Stromal cell of bone marrow (primary cell): ENCODE measurements at regions not wholly inside any gene's neighbourhood (a gene's known extent, or its start where the extent isn't known, plus 50 kb on each side); places are given as distances from the start of the nearest gene placed in this dataset.

Experiments used
- DNase-seq: peaks from one replicate; pipeline ENCODE4 v3.0.0-alpha.2; 2012; ENCODE audit warnings: low read depth

GRCh38 chr1:170460001-170460400 lies 72.0 kb upstream of the GORAB start:
- no peak for DNase-seq

DNA sequence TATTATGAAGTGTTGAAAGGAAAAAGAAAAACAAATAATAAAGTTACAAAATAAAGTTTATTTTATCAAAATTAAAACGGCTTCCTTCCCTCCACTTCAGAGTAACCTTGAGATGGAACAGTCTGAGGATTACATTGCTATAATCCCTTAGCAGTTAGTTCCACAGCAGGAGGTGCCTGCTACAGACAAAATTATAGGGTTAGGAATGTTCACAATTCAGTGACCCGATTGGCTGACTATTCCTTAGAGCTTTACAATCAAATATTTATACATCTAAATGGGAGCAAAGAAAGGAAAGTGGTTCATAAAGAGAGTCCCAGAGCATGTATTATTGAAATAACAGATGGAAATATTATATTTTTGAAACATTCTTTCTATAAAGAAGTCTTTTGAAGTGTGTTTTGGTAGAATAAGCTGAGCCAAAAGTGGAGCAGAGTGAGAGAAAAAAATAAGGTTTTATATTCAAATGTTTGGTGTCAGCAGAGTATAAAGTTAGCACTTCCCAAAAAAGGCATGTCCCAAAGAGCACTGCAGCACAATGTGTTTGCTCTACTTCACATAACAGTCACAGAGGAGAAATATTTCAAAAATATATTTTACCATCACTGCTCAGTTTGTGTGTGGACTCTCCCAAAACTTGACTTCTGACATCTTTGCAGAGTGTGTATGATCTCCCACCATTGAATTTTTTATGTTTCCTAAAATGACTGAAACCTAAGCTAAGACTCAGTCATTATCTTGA lies 71.4 kb upstream of the GORAB start:
- no peak for DNase-seq

DNA sequence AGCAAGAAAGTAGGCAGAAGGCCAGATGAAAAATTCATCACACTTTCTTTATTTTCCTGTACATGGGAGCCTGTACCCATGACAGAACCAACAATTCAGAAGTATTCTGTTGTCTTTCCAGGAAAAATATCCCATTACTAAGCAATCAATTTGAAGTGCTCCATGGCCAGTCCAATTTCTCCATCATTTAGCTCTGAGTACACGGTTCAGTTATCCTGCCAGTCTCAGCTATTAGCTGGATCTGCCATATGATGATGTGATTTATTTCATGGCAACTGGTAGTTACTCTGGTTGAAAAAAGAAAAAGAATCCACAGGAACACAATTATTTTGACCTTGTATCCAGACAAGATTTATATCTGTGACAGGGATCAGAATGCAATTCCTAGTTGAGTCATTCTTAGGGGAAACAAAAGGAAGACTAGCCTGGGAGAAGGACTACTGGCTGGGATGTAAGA lies 70.6 kb upstream of the GORAB start:
- peak; percentile 80 for DNase-seq

- peak; percentile 94 for DNase-seq
Measured at GRCh38 chr1:170461762-170462384, 70.1 kb upstream of the GORAB start.

DNA sequence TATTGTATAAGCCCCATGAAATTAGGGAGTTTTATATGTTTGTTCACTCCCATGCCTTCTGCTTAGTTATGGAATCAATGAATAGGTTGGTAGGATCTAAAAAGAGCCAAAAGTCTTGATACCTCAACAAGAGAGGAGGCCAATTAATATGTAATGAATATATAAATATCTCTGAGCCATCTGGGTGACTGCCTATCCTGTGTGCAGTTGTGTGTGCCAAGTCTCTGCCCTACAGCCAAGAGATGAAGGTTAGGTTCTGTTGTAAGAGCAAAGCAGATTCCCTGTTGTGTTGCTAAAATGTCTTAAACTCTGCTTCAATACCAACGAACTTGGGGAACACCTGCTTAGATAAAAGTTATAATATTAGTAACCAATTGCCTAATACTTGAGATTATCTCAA lies 61.8 kb upstream of the GORAB start:
- no peak for DNase-seq

DNA sequence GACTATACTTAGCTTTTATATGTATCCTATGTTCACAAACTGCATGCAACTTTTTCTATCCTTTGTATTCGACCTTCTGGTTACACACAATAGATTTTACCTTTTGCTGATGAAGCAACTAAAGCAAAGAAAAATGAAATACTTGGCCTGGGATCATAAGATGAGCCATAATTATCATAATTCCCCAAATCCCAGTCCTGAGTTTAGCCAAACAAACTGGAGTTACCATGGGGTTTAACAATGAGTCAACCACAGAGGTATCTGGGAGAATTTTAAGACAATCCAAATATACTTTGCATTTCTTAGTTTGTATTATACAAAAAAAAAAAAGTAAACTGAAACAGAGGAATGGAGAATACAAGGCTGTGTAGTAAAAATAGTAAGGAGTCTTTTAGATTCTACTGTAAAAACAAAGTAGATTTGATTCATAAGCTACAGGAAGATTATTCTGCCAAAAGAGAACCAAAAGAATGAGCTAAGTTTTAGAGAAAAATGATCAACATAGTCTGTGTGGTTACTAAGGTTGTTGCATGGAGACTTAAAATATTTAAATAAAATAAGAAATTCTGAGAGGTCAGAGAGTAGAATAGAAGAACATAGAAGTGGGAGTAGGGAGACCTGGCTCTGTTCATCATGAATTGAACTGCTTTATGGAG lies 60.4 kb upstream of the GORAB start:
- peak; percentile 86 for DNase-seq

DNA sequence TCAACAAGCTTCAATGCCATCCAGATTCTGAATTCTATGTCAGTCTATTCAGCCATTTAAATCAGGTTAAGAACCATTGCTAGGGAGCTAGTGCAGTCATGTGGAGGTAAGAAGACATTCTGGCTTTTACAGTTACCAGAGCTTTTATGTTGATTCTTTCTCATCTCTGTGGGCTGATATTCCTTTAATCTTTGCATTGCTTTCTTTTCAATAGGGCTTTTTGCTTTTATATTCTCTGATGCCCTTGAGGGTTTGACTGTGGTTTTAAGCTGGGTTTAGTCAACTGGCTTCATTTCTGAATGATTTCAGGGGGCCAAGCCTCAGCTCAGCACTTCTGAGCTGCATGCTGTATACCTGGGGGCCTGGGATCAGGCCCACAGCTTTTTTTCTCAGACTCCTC lies 51.0 kb upstream of the GORAB start:
- DNase-seq: no peak
